K562 (cell line): ENCODE measurements at regions not wholly inside any gene's neighbourhood (a gene's known extent, or its start where the extent isn't known, plus 50 kb on each side); places are given as distances from the start of the nearest gene placed in this dataset.

Experiments
- ATAC-seq: fragments of 200-7000 bp; cut with Tn5 transposase; 3 replicates; pipeline ENCODE4 v1.9.1; 2020; ENCODE audit warnings: moderate library complexity
- BruUV-seq: library from RNA; stranded (reverse); fragments of 400-500 nt; replicated peaks from 2 replicates; lab custom pipeline; 2021; lab: Mats Ljungman, UMichigan
- CTCF ChIA-PET: fragments of 300-600 bp; formaldehyde crosslinking; extraction: SDS; loops from one replicate; lab custom pipeline; 2021; ENCODE audit warnings: low intra/inter-chr PET ratio; lab: Yijun Ruan, JAX
- POLR2A ChIA-PET: fragments of 300-600, 350-650 bp; sonication (Branson Sonifier 250); formaldehyde crosslinking; extraction: SDS; loops from one replicate; lab custom pipeline; 2021; ENCODE audit warnings: antibody characterized with exemption, inconsistent platforms; lab: Yijun Ruan, JAX
- DNase-seq, 4 experiments: peaks; one replicate each; pipeline versions ENCODE4 v3.0.0 to v3.0.0-alpha.2; 2011 to 2018; ENCODE audit warnings: low spot score in 3 of 4, mixed read lengths in 3 of 4; ENCODE audit errors: extremely low read depth in 1 of 4
- FAIRE-seq: peaks from 2 replicates; lab custom pipeline; 2011; peaks lifted over from hg19 to GRCh38; lab: Jason Lieb, UNC
- H2AFZ ChIP-seq: 2 replicates; pipeline ENCODE4 v1.6.0; 2011; ENCODE audit warnings: low read depth, low read length, control low read depth, inconsistent platforms
- H3K27ac ChIP-seq: fragments of 200-600 bp; 3 replicates; pipeline ENCODE4 v1.8.0; 2011; ENCODE audit warnings: low read depth, mild to moderate bottlenecking, control low read depth, inconsistent platforms, low read length, moderate library complexity, mixed read lengths; ENCODE audit errors: extremely low read depth
- H3K27me3 ChIP-seq, 2 experiments: fragments of 300-600 bp in 1 of 2; 2 replicates in 1 of 2; 3 replicates in 1 of 2; pipeline versions ENCODE4 v1.6.0 to v1.8.0; 2011; ENCODE audit warnings: inconsistent platforms in 2 of 2, low read length in 2 of 2, mild to moderate bottlenecking in 1 of 2, mixed read lengths in 1 of 2, moderate library complexity in 1 of 2; ENCODE audit not compliant: control insufficient read depth in 2 of 2, insufficient read depth in 2 of 2
- H3K36me3 ChIP-seq: fragments of 300-600 bp; 3 replicates; pipeline ENCODE4 v1.8.0; 2011; ENCODE audit warnings: mild to moderate bottlenecking, low read length, inconsistent platforms; ENCODE audit not compliant: control insufficient read depth, insufficient read depth
- H3K4me1 ChIP-seq, 2 experiments: fragments of 200-600 bp in 1 of 2; replicated peaks in 1 of 2; 2 replicates in 1 of 2; 3 replicates in 1 of 2; pipeline versions ENCODE4 v1.5.1 to v1.8.0; 2011; ENCODE audit warnings: inconsistent platforms in 2 of 2, low read length in 2 of 2, mild to moderate bottlenecking in 1 of 2, mixed read lengths in 1 of 2, moderate library complexity in 1 of 2; ENCODE audit not compliant: control insufficient read depth in 2 of 2, insufficient read depth in 2 of 2
- H3K4me2 ChIP-seq: 2 replicates; pipeline ENCODE4 v1.6.1; 2011; ENCODE audit warnings: low read length, control low read depth, inconsistent platforms, mixed read lengths; ENCODE audit not compliant: insufficient read depth
- H3K4me3 ChIP-seq: fragments of 200-600 bp; sonication (generic), shearing (Covaris generic); 2 replicates; pipeline ENCODE4 v1.5.1; 2016; ENCODE audit warnings: control low read depth, inconsistent platforms
- H3K79me2 ChIP-seq: fragments of 200-600 bp; 3 replicates; pipeline ENCODE4 v1.8.0; 2011; ENCODE audit warnings: low read length, inconsistent platforms; ENCODE audit not compliant: control insufficient read depth, insufficient read depth
- H3K9ac ChIP-seq, 2 experiments: 2 replicates each; pipeline versions ENCODE4 v1.6.0 to v1.6.1; 2011; ENCODE audit warnings: low read depth in 2 of 2, low read length in 2 of 2, control low read depth in 1 of 2, inconsistent platforms in 1 of 2, mild to moderate bottlenecking in 1 of 2, mixed read lengths in 1 of 2; ENCODE audit not compliant: insufficient read depth in 1 of 2
- H3K9me1 ChIP-seq: one replicate; pipeline ENCODE4 v1.6.0; 2011; ENCODE audit warnings: inconsistent platforms, mild to moderate bottlenecking, low read length, moderate library complexity; ENCODE audit not compliant: control insufficient read depth, insufficient read depth
- H3K9me3 ChIP-seq: replicated peaks from 2 replicates; pipeline ENCODE4 v1.5.1; 2011; ENCODE audit warnings: low read depth, low read length, inconsistent platforms; ENCODE audit not compliant: control insufficient read depth, insufficient read depth
- H4K20me1 ChIP-seq: replicated peaks from 2 replicates; pipeline ENCODE4 v1.6.1; 2011; ENCODE audit warnings: low read length, inconsistent platforms, mixed read lengths; ENCODE audit not compliant: control insufficient read depth, insufficient read depth
- BCL6 ChIP-seq: fragments of 250-450 bp; sonication (Bioruptor Pico); IDR thresholded peaks from 2 replicates; pipeline ENCODE4 v1.4.0; 2020
- CBX3 ChIP-seq, 2 experiments: IDR thresholded peaks; 1 replicate in 1 of 2; 2 replicates in 1 of 2; pipeline ENCODE4 v1.6.1; 2012; ENCODE audit warnings: inconsistent platforms in 2 of 2, low read length in 2 of 2, borderline replicate concordance in 1 of 2, control low read depth in 1 of 2
- CCNT2 ChIP-seq: IDR thresholded peaks from 2 replicates; pipeline ENCODE4 v1.6.1; 2011; ENCODE audit warnings: borderline replicate concordance, low read depth, mild to moderate bottlenecking, moderate library complexity, mixed read lengths, low read length; ENCODE audit not compliant: insufficient read length; ENCODE audit errors: extremely low read depth
- NCOA6 ChIP-seq: fragments of 450-650 bp; IDR thresholded peaks from 2 replicates; pipeline ENCODE4 v1.6.1; 2017; ENCODE audit warnings: mild to moderate bottlenecking
- PBX2 ChIP-seq, 2 experiments: IDR thresholded peaks in 1 of 2; conservative IDR thresholded peaks in 1 of 2; 2 replicates each; pipeline ENCODE4 v1.6.1; 2016; ENCODE audit warnings: low read depth in 2 of 2, mild to moderate bottlenecking in 1 of 2, missing compliant biosample characterization in 1 of 2, missing genetic modification characterization in 1 of 2, moderate library complexity in 1 of 2
- SMARCE1 ChIP-seq: fragments of 450-650 bp; IDR thresholded peaks from 2 replicates; pipeline ENCODE4 v1.7.1; 2016; ENCODE audit warnings: mild to moderate bottlenecking
- SOX6 ChIP-seq: fragments of 450-650 bp; IDR thresholded peaks from 2 replicates; pipeline ENCODE4 v1.6.1; 2014; ENCODE audit warnings: mild to moderate bottlenecking
- TAF1 ChIP-seq: IDR thresholded peaks from 2 replicates; pipeline ENCODE4 v1.6.1; 2011; ENCODE audit warnings: mild to moderate bottlenecking, low read length, moderate library complexity; ENCODE audit not compliant: insufficient read depth, control insufficient read depth, severe bottlenecking; ENCODE audit errors: extremely low read depth
- TRIM28 ChIP-seq: fragments of 450-650 bp; IDR thresholded peaks from 2 replicates; pipeline ENCODE4 v1.6.1; 2017
- ZNF311 ChIP-seq: fragments of 250-450 bp; sonication (Bioruptor Pico); IDR thresholded peaks from 2 replicates; pipeline ENCODE4 v1.4.0; 2020; ENCODE audit warnings: mild to moderate bottlenecking, moderate library complexity
- ZNF507 ChIP-seq: conservative IDR thresholded peaks from 2 replicates; pipeline ENCODE4 v1.6.1; 2017; ENCODE audit warnings: missing genetic modification characterization, missing compliant biosample characterization
- WGBS: fragments of 100-300 bp; shearing (Covaris generic); methylation state at CpG from one replicate; pipeline ENCODE4 v1.1.6; 2016; ENCODE audit warnings: low coverage, mixed read lengths; ENCODE audit not compliant: insufficient coverage; ENCODE audit errors: missing lambda C conversion rate; 5-methylcytosine and 5-hydroxymethylcytosine counted together
- in situ Hi-C: fragments of 300-500 bp; cut with MboI; formaldehyde crosslinking; loops from 4 replicates; pipeline ENCODE4 v1.15.0; 2018; ENCODE audit warnings: inconsistent platforms, mixed read lengths
- intact Hi-C: fragments of 100-400 bp; cut with micrococcal nuclease; formaldehyde crosslinking; loops from 2 replicates; pipeline ENCODE4 v1.14.2; 2022
- TF ChIP-seq, protein P1 (sequence below): sonication (generic); formaldehyde crosslinking; IDR thresholded peaks from 2 replicates; pipeline ENCODE4 v1.8.1; 2022; ENCODE audit warnings: missing genetic modification reagents
- TF ChIP-seq, protein P2 (sequence below): fragments of 250-450 bp; sonication (Bioruptor Pico); IDR thresholded peaks from 2 replicates; pipeline ENCODE4 v1.5.0; 2021; ENCODE audit warnings: mild to moderate bottlenecking, borderline replicate concordance
- TF ChIP-seq, protein P3 (sequence below): fragments of 450-650 bp; IDR thresholded peaks from one replicate; pipeline ENCODE4 v1.6.1; 2018; ENCODE audit warnings: mild to moderate bottlenecking, moderate library complexity; ENCODE audit not compliant: partially characterized antibody

DNA sequence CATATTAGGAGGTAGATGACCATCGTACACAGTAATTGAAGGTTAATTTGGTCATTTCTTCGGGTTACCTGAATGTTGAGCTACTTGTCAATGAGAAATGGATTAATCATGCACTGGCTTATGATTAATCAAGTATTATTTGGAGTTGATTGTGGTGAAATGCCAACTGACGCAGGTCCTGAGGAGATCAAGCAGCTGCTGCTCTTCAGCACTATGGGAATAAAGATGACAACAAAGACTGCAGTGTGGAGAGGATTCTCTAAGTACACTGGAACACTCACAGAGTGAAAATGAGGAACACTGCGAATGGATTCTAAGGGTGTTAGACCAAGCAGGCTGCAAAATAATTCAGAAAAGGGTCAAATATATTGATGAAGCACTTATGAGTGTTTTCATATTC lies 202.8 kb upstream of the DIO2 start (continued):
- TF ChIP-seq ZNF311 (CRISPR knock-in tag) (no peak), NCOA6 (no peak), TAF1 (no peak), PBX2 (CRISPR knock-in tag; IDR thresholded peaks at IDR 0.05; ENCODE audit: low read depth) (no peak), PBX2 (tag; conservative IDR thresholded peaks at IDR 0.05; ENCODE audit: low read depth) (no peak)
- TF ChIP-seq, protein P1, sequence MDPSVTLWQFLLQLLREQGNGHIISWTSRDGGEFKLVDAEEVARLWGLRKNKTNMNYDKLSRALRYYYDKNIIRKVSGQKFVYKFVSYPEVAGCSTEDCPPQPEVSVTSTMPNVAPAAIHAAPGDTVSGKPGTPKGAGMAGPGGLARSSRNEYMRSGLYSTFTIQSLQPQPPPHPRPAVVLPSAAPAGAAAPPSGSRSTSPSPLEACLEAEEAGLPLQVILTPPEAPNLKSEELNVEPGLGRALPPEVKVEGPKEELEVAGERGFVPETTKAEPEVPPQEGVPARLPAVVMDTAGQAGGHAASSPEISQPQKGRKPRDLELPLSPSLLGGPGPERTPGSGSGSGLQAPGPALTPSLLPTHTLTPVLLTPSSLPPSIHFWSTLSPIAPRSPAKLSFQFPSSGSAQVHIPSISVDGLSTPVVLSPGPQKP (CRISPR knock-in tag): no peak

DNA sequence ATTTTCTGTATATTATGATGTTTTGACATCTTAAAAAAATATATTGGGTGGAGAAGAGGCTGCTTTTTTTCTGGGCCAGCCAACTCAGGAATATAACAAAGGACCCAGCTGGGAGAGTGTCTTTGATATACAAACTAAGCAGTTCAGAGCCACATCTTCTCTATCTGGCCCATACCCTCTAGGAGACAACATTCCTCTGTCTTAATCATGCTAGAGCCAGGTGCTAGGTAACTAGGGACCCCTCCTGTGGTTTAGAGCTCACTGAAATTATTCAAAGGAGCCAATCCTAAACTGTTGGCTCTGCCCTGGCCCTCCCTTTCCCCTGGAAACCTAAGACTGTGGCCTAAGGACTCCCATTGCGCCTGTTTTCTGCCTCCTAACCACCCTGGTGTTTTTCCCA lies 193.1 kb upstream of the DIO2 start:
- Histone ChIP-seq H4K20me1 (no peaks in the 10 kb centered on the region), H3K79me2 (no peaks in the 10 kb centered on the region), H3K4me2 (no peak overlapping the region), H3K36me3 (no peaks in the 10 kb centered on the region), H3K9me3 (no peaks in the 10 kb centered on the region), H3K9ac (no peak overlapping the region), H3K27me3 (no peaks in the 10 kb centered on the region), H3K4me3 (no peak overlapping the region), H3K4me1 (no peaks in the 10 kb centered on the region), H3K27ac (no peak overlapping the region), H3K9me1 (no peaks in the 10 kb centered on the region), H2AFZ (no peak overlapping the region)
- FAIRE-seq: no peak
- POLR2A ChIA-PET: interaction anchor here (0.6 kb wide), 1 partner anchor 1253 kb away, joined by 4 read pairs; no protein-coding TSS in a partner anchor
- 0% methylated on average over 1 of the region's 1 CpG for WGBS
- ATAC-seq: no peak
- BruUV-seq: no TSS peak
- CTCF ChIA-PET: no interaction called here
- intact Hi-C loops (no loop called here), in situ Hi-C loops (no loop called here)
- no peak for DNase-seq
- TF ChIP-seq TRIM28 (no peak), SOX6 (no peak), ZNF507 (tag) (no peak), BCL6 (CRISPR knock-in tag) (no peak), CBX3 (IDR thresholded peaks at IDR 0.05; ENCODE audit: borderline replicate concordance in 1 of 2, low read length in 2 of 2) (no peak), SMARCE1 (no peak), CCNT2 (no peak)
- TF ChIP-seq, protein P2, sequence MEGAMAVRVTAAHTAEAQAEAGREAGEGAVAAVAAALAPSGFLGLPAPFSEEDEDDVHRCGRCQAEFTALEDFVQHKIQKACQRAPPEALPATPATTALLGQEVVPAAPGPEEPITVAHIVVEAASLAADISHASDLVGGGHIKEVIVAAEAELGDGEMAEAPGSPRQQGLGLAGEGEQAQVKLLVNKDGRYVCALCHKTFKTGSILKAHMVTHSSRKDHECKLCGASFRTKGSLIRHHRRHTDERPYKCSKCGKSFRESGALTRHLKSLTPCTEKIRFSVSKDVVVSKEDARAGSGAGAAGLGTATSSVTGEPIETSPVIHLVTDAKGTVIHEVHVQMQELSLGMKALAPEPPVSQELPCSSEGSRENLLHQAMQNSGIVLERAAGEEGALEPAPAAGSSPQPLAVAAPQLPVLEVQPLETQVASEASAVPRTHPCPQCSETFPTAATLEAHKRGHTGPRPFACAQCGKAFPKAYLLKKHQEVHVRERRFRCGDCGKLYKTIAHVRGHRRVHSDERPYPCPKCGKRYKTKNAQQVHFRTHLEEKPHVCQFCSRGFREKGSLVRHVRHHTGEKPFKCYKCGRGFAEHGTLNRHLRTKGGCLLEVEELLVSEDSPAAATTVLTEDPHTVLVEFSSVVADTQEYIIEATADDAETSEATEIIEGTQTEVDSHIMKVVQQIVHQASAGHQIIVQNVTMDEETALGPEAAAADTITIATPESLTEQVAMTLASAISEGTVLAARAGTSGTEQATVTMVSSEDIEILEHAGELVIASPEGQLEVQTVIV (CRISPR knock-in tag): no peak
- TF ChIP-seq, protein P3, sequence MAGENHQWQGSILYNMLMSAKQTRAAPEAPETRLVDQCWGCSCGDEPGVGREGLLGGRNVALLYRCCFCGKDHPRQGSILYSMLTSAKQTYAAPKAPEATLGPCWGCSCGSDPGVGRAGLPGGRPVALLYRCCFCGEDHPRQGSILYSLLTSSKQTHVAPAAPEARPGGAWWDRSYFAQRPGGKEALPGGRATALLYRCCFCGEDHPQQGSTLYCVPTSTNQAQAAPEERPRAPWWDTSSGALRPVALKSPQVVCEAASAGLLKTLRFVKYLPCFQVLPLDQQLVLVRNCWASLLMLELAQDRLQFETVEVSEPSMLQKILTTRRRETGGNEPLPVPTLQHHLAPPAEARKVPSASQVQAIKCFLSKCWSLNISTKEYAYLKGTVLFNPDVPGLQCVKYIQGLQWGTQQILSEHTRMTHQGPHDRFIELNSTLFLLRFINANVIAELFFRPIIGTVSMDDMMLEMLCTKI: no peak
